ENCODE measurements at regions not wholly inside any gene's neighbourhood (a gene's known extent, or its start where the extent isn't known, plus 50 kb on each side); places are given as distances from the start of the nearest gene placed in this dataset.

DNA sequence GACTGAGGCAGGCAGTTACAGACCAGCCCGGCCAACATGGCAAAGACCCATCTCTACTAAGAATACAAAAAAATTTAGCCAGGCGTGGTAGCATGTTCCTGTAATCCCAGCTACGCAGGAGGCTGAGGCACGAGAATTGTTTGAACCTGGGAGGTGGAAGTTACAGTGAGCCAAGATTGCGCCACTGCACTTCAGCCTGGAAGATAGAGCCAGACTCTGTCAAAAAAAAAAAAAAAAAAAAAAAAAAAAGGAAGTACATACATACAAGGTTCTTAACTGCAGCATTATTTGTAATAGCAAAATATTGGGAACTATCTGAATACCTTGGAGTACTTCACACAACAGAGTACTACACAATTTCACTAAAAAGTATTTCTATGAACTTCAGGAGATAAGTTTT, 183.5 kb upstream of the OLIG3 start:
- no peak for TF ChIP-seq POLR2A (IDR thresholded peaks at IDR 0.05)
- TF ChIP-seq, protein P1, sequence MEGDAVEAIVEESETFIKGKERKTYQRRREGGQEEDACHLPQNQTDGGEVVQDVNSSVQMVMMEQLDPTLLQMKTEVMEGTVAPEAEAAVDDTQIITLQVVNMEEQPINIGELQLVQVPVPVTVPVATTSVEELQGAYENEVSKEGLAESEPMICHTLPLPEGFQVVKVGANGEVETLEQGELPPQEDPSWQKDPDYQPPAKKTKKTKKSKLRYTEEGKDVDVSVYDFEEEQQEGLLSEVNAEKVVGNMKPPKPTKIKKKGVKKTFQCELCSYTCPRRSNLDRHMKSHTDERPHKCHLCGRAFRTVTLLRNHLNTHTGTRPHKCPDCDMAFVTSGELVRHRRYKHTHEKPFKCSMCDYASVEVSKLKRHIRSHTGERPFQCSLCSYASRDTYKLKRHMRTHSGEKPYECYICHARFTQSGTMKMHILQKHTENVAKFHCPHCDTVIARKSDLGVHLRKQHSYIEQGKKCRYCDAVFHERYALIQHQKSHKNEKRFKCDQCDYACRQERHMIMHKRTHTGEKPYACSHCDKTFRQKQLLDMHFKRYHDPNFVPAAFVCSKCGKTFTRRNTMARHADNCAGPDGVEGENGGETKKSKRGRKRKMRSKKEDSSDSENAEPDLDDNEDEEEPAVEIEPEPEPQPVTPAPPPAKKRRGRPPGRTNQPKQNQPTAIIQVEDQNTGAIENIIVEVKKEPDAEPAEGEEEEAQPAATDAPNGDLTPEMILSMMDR (IDR thresholded peaks at IDR 0.05) = no peak

All from upper lobe of left lung (tissue), 4 donors.